SH-SY5Y (cell line): ENCODE measurements at regions not wholly inside any gene's neighbourhood (a gene's known extent, or its start where the extent isn't known, plus 50 kb on each side); places are given as distances from the start of the nearest gene placed in this dataset.

Experiments
- GATA2 ChIP-seq: IDR thresholded peaks from 2 replicates; pipeline ENCODE4 v1.6.1; 2011; ENCODE audit warnings: mild to moderate bottlenecking, low read depth, low read length
- GATA3 ChIP-seq: IDR thresholded peaks from 2 replicates; pipeline ENCODE4 v1.6.1; 2011; ENCODE audit warnings: low read depth, mild to moderate bottlenecking, low read length, moderate library complexity

DNA sequence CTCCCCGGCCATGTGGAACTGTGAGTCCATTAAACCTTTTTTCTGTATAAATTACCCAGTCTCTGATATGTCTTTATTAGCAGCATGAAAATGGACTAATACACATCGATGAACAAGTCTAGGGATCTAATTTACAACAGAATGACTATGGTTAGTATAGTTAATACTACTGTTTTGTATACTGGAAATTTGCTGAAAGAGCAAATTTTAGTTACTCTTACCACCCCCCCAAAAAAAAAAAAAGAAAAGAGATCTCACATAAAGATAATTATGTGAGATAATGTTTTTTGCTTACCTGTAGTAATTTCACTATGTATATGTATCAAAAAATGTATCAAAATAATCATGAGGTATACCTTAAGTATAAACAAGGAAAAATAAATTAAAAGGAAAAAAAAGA is 199.5 kb upstream of the GRM3 start:
- TF ChIP-seq GATA2 = no peak
- no peak for TF ChIP-seq GATA3

DNA sequence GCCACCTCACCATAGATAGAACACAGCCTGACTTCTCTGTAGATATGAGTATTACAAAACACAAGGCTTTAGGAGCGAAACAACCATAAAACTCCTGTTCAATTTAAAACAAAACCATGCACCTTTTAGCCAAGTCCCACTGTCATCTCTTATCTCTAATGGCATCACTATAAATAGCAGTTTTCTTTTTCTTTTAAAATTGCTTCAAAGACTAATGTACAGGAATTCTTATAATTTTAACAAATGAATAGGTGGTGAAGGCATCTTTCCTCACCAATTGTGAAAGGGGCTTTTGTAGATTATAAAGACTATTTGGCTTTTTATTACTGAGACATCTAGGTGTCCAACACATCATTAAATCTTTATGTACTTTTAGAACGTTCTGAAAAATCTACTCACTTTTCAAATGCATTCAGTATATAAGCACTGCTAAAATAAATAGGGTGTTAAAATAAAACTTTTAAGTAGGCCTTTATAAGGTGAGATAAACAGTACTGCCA is 205.7 kb upstream of the GRM3 start:
- TF ChIP-seq GATA2 (no peak), GATA3 (no peak)

DNA sequence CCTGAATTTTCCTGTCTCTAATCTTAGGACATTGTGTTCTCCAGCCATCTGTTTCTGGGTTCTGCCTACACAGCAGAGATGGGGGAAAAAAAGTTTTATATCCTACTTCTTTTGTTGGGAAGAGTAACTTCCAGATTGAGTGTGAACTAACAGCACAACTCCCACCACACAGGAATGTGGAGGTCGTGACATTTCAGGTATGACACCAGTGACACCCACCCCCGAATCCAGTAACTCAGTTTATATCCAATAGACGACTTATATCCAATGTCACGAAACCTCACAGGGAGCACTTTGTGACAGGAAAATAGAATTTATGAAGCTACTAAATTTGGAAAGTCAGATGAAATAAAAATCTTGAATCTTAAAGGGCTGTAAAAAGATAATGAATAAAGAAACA is 211.9 kb upstream of the GRM3 start:
- TF ChIP-seq GATA2 (no peak), GATA3 (no peak)

DNA sequence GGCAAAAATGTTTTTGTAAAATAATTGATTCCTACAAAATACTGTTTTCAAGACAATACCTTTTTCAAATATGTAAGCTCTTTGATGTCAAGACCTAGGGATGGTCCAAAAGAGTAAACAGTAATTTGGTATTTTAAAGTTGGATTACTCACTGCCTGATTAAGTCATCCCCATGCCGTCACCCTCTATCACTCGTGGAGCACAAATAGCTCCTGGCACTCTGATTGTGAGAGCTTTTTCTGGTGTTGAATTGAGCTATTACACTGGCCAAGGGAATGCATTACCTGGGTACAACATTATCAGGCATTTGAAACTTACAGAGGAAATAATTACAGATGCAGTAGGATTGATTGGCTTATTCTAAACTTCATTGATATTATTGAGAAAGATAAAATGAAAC is 231.9 kb upstream of the GRM3 start:
- TF ChIP-seq GATA3 = no peak
- no peak for TF ChIP-seq GATA2

DNA sequence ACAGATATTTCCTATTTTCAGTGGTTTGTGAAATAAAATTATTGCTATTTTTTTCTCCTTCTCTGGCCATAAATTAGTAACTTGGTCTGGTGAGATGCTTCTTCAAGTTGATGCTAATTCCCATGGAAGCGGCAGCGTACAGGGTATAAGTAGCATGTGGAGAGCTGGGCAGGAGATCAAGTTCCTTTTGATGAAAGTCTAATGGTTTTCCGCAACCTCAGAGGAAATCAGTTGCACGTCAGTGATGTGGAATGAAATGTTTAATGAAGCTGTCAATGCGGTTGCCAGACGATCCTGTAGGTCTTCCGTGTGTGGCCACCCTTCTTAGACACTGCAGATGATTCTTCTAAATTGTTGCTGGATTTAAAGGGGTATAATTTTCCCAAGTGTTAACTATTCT is 236.4 kb upstream of the GRM3 start:
- no peak for TF ChIP-seq GATA2

DNA sequence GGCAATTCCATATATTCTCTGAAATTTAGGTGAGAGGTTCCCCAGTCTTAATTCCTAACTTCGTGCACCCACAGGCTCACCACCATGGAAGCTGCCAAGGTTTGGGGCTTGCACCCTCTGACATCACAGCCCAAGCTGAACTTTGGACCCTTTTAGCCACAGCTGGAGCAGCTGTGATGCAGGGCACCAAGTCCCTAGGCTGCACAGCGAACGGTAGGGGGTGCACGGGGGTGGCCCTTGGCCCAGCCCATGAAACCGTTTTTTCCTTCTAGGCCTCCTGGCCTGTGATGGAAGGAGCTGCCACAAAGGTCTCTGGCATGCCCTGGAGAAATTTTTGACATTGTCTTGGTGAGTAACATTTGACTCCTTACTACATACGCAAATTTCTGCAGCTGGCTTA is 251.9 kb upstream of the GRM3 start:
- TF ChIP-seq GATA2 (no peak), GATA3 (no peak)

DNA sequence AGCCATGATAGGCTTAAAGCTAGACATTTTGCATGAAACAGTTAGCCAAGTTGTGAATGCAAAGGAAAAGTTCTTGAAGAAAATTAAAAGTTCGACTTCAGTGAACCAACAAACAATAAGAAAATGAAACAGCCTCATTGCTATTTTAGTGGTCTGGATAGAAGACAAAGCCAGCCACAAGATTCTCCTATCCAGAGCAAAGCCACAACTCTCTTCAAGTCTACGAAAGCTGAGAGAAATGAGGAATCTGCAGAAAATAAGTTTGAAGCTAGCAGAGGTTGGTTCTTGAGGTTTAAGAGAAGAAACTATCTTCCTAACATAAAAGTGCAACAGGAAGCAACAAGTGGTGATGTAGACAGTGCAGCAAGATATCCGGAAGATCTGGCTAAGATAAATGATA is 271.4 kb upstream of the GRM3 start:
- no peak for TF ChIP-seq GATA3
- TF ChIP-seq GATA2 = no peak

DNA sequence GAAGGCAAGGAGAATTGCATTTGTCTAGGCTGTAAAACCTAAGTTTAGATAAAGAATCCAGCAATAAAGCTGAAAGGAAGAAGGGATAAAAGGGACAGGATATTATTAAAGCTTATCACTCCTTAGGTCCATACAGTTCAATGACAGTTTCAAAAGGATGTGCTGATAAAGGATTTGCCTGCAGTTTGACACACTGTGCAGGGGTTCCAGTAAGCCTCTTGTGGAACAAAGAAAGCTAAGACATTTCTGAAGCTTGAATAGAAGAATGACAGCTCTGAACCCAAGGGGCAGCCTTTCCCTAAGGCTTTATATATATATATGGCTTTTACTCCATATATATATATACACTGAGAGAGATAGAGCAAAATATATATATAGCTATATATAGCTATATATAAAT is 276.8 kb upstream of the GRM3 start:
- TF ChIP-seq GATA2 (no peak), GATA3 (no peak)

DNA sequence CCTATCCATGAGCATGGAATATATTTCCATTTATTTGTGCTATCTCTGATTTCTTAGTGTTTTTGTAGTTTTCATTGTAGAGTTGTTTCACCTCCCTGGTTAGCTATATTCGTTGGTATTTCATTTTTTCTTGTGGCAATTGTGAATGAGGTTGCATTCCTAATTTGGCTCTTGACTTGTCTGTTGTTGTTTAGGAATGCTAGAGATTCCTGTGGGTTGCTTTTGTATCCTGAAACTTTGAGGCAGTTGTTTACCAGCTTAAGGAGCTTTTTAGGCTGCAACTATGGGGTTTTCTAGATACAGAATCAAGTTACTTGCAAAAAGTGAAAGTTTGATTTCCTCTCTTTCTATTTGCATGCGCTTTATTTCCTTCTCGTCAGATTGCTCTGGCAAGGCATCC is 304.7 kb upstream of the GRM3 start:
- no peak for TF ChIP-seq GATA3

DNA sequence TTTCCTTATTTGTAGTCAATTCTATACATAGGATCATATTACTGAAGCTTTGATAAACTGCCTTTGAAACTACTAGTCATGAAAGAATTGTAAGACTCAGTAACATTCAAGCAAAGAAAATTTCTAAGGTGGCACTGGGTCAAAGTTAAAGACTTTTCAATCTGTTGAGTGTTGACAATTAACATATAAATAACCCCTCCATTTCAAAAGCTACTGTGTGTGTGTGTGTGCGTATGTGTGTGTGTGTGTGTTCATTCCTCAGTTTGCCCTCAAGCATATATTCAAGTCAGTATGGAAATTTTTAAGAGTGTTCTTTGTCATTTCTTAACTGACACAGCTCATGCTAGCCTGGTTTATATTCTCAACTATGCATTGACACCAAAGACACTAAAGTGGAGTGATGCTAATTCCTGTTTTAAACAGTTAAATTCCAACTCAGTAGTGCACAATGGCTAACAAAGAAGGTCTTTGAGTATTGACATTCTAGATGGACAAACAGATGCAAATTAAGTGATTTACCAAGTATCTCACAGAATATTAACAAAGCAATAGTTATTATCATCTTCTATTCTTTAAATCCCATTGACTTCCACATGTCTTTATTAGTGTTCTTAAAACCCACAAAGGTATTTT is 314.8 kb upstream of the GRM3 start:
- TF ChIP-seq GATA3 (no peak), GATA2 (no peak)

DNA sequence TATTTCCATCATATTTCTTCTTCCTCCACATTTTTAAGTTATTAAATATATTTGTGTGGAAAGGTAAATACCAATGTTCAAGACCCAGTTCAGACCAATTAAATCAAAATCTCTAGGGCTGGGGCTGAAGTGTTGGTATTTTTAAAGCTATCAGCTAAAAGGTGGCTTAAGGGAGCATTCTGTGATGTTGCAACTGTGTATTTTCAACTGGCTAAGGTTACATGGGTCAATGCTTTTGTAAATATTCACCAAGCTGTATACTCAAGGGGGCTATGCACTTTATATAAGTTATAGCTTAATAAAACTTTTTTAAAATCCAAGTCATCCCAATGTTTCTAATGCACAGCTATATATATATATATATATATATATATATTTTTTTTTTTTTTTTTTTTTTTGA is 316.9 kb upstream of the GRM3 start:
- TF ChIP-seq GATA3 = no peak
- TF ChIP-seq GATA2 = no peak

DNA sequence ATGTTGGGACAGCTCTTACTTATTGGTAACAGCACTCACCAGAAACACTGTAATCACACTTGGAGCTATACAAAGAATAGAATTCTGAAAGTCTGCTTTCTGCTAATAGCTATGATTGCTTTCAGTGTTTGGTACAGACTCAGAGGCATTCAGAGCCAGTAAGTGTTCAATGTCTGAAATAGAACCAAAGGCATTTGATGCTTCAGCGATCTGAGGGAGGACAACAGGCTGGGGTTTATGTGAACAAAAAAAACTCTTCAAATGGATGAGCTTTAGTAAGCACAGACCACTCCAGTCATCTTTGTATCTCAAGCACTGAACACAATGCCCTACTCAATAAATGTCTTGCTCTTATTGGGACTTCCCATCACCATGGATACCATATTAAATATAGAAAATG is 322.8 kb upstream of the GRM3 start:
- TF ChIP-seq GATA2 = no peak
- no peak for TF ChIP-seq GATA3

DNA sequence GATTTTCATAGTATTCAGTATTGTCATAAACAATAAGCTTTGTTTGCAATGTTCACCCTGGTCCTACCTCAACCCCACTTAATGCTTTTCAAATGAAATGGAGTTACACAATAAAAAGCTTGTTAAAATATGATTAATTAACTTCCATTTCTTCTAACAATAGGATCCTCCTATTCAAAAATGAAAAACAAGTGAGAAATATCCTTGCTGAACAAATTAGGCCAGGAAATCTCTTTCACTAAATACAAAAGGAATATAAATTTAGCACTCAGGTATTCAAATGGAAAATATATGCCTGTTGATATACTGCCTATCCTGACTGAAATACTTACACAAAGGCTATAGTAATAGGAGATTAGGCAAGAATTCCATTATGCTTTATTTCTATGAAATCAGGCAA is 323.4 kb upstream of the GRM3 start:
- TF ChIP-seq GATA3 (no peak), GATA2 (no peak)

DNA sequence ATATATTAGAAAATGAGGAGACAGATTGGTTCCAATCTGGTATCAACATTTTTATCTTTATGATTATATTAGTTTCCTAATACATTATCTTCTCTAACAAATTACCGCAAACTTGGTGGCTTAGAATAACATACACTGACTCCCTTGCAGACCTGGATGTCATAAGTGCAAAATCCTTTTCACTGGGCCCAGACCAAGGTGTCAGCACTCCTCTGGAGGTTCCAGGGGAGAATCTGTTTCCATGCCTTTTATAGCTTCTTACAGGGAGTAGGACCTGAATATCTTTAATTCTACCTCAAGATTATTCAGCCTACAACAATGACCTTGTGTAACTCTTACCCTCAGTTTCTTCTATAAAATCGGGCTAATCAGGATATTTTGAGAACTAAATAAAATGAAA is 329.9 kb upstream of the GRM3 start:
- no peak for TF ChIP-seq GATA3
- TF ChIP-seq GATA2 = no peak

DNA sequence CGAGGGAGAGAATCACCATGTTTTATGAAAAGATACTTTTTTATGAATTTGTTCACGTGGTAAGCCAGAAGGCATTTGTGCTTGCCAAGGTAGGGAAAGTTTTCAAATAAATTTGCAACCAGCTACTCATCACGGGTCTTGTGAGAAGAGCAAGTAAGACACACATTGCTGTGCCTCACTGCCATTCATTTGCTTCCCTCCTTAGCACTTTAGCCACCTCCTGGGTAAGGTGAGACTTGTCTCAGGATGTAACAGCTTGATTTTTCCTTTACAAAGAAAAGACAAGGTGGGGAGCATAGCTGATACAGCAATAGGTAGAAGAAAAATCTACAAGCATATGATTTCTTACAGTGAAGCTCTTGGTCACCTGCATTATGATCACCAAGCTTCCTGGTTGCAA is 342.4 kb upstream of the GRM3 start:
- no peak for TF ChIP-seq GATA3
- TF ChIP-seq GATA2 = no peak

DNA sequence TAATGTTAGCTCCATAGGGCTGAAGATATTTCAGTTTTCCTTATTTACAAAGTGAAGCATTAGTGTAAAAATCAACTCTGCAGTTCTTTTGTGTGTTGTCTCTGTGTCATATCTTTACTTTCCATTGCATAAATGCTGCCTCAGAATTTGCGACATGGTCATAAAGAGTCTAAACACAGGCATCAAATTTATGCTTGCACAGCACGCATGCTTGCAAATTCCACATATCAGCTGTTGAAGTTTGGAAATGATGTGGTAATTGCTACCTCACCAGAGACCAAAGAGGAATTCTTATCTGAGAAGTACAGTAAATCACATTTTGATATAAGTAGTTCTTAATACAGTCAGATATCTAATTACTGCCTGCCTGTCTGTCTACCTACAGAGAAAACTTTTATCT is 348.2 kb upstream of the GRM3 start:
- no peak for TF ChIP-seq GATA3
